ENCODE measurements at regions not wholly inside any gene's neighbourhood (a gene's known extent, or its start where the extent isn't known, plus 50 kb on each side); places are given as distances from the start of the nearest gene placed in this dataset.
"Not testable (repeated sequence)": the region's sequence is repeated elsewhere in the genome, so short reads cannot be mapped to it uniquely, and the experiment has no call there.

DNA sequence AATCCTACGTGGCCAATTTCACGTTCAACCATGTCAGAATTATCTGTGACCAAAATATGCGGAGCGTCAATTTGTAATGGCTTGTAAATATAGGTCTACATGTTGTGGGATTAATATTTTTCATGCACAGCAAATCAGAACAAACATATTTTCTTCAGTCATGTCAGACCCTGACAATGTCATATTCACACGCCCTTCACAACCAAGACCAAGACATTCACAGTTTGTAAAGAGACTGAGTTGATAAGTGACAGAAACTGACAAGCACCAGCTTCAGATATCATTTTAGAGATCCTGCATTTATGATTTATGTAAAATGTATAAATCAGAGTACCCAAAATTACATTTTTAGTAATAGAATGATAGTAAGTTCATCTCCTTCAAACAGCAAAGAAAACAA lies 57.3 kb upstream of the NOVA1 start:
- no peaks in the 10 kb centered on the region for H3K4me1 ChIP-seq (ENCODE audit: control insufficient read depth, insufficient read depth, low read length)
- no peak overlapping the region for H3K27ac ChIP-seq (ENCODE audit: low read depth, low read length)
- no peaks in the 10 kb centered on the region for H3K36me3 ChIP-seq (ENCODE audit: control insufficient read depth, insufficient read depth, low read length)
- WGBS (ENCODE audit: insufficient coverage): no CpG with 5 or more reads among the region's 5 CpGs
- DNase-seq (ENCODE audit: low read depth in 4 of 6, low spot score in 6 of 6): no peak
- no peak overlapping the region for H3K4me3 ChIP-seq (ENCODE audit: low read depth, low read length)
- H3K9me3 ChIP-seq (ENCODE audit: control insufficient read depth, insufficient read depth, low read length): no peaks in the 10 kb centered on the region
- H3K27me3 ChIP-seq (ENCODE audit: control insufficient read depth, insufficient read depth, low read length): no peaks in the 10 kb centered on the region

GRCh38 chr14:26663506-26663905 lies 65.7 kb upstream of the NOVA1 start:
- H3K36me3 ChIP-seq (ENCODE audit: control insufficient read depth, insufficient read depth, low read length): no peaks in the 10 kb centered on the region
- DNase-seq (ENCODE audit: low read depth in 4 of 6, low spot score in 6 of 6): peak in 2 of 6 donors; percentile 7 to 30
- no peak overlapping the region for H3K4me3 ChIP-seq (ENCODE audit: low read depth, low read length)
- WGBS (ENCODE audit: insufficient coverage): no CpG with 5 or more reads among the region's 1 CpG
- H3K27ac ChIP-seq (ENCODE audit: low read depth, low read length): no peak overlapping the region
- H3K9me3 ChIP-seq (ENCODE audit: control insufficient read depth, insufficient read depth, low read length): peaks cover 7% of the 10 kb centered on the region
- no peaks in the 10 kb centered on the region for H3K4me1 ChIP-seq (ENCODE audit: control insufficient read depth, insufficient read depth, low read length)
- H3K27me3 ChIP-seq (ENCODE audit: control insufficient read depth, insufficient read depth, low read length): no peaks in the 10 kb centered on the region

DNA sequence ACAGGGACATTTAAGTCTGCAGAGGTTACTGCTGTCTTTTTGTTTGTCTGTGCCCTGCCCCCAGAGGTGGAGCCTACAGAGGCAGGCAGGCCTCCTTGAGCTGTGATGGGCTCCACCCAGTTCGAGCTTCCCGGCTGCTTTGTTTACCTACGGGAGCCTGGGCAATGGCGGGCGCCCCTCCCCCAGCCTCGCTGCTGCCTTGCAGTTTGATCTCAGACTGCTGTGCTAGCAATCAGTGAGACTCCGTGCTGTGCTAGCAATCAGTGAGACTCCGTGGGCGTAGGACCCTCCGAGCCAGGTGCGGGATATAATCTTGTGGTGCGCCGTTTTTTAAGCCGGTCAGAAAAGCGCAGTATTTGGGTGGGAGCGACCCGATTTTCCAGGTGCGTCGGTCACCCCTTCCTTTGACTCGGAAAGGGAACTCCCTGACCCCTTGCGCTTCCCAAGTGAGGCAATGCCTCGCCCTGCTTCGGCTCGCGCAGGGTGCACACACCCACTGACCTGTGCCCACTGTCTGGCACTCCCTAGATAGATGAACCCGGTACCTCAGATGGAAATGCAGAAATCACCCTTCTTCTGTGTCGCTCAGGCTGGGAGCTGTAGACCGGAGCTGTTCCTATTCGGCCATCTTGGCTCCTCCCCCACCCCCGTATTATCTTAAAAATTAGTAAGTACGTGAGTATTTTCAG lies 81.0 kb upstream of the NOVA1 start:
- not testable (repeated sequence) for H3K4me3 ChIP-seq (ENCODE audit: low read depth, low read length); H3K4me1 ChIP-seq (ENCODE audit: control insufficient read depth, insufficient read depth, low read length); H3K9me3 ChIP-seq (ENCODE audit: control insufficient read depth, insufficient read depth, low read length); H3K27ac ChIP-seq (ENCODE audit: low read depth, low read length); H3K27me3 ChIP-seq (ENCODE audit: control insufficient read depth, insufficient read depth, low read length); H3K36me3 ChIP-seq (ENCODE audit: control insufficient read depth, insufficient read depth, low read length); DNase-seq (ENCODE audit: low read depth in 4 of 6, low spot score in 6 of 6)
- WGBS (ENCODE audit: insufficient coverage): 96% methylated on average over 6 of the region's 31 CpGs

- DNase-seq (ENCODE audit: low read depth in 4 of 6, low spot score in 6 of 6): peak in 1 of 6 donors; percentile 37
These were observed 87.6 kb upstream of the NOVA1 start for GRCh38 chr14:26685401-26685800.

GRCh38 chr14:26687301-26687837 lies 89.5 kb upstream of the NOVA1 start:
- Histone ChIP-seq H3K36me3 (ENCODE audit: control insufficient read depth, insufficient read depth, low read length) (no peaks in the 10 kb centered on the region), H3K4me3 (ENCODE audit: low read depth, low read length) (no peak overlapping the region), H3K27ac (ENCODE audit: low read depth, low read length) (no peak overlapping the region), H3K4me1 (ENCODE audit: control insufficient read depth, insufficient read depth, low read length) (no peaks in the 10 kb centered on the region), H3K9me3 (ENCODE audit: control insufficient read depth, insufficient read depth, low read length) (no peaks in the 10 kb centered on the region), H3K27me3 (ENCODE audit: control insufficient read depth, insufficient read depth, low read length) (no peaks in the 10 kb centered on the region)
- DNase-seq (ENCODE audit: low read depth in 4 of 6, low spot score in 6 of 6): peak in 2 of 6 donors; percentile 10 to 57
- no CpG with 5 or more reads among the region's 2 CpGs for WGBS (ENCODE audit: insufficient coverage)

More at GRCh38 chr14:26685401-26685800, 87.6 kb upstream of the NOVA1 start:
- H3K4me1 ChIP-seq (ENCODE audit: control insufficient read depth, insufficient read depth, low read length): no peaks in the 10 kb centered on the region
- H3K36me3 ChIP-seq (ENCODE audit: control insufficient read depth, insufficient read depth, low read length): no peaks in the 10 kb centered on the region
- no peaks in the 10 kb centered on the region for H3K27me3 ChIP-seq (ENCODE audit: control insufficient read depth, insufficient read depth, low read length)
- H3K9me3 ChIP-seq (ENCODE audit: control insufficient read depth, insufficient read depth, low read length): peaks cover 3% of the 10 kb centered on the region
- no CpG with 5 or more reads among the region's 1 CpG for WGBS (ENCODE audit: insufficient coverage)
- H3K4me3 ChIP-seq (ENCODE audit: low read depth, low read length): no peak overlapping the region
- no peak overlapping the region for H3K27ac ChIP-seq (ENCODE audit: low read depth, low read length)

DNA sequence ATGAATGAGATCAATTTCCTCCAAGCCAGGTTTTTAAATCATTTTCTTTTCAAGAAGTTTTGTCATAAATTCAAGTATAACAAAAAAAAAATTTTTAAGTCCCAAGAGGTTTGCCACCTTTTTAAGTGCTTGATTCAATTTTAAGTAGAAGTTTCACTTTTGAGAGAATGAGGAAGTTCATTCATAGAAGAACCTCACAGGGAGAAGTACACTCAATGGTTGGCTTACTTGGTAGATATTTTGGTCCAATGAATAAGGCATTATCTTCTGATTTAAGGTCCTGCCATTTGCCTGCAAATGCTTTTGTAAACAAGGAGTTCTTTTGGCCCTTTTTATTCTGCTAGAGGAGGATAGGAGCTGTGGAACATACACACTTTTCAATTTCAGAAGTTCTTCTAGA lies 96.7 kb upstream of the NOVA1 start:
- Histone ChIP-seq H3K36me3 (ENCODE audit: control insufficient read depth, insufficient read depth, low read length) (no peaks in the 10 kb centered on the region), H3K4me3 (ENCODE audit: low read depth, low read length) (no peak overlapping the region), H3K27ac (ENCODE audit: low read depth, low read length) (no peak overlapping the region), H3K27me3 (ENCODE audit: control insufficient read depth, insufficient read depth, low read length) (no peaks in the 10 kb centered on the region), H3K9me3 (ENCODE audit: control insufficient read depth, insufficient read depth, low read length) (no peaks in the 10 kb centered on the region), H3K4me1 (ENCODE audit: control insufficient read depth, insufficient read depth, low read length) (no peaks in the 10 kb centered on the region)
- peak in 1 of 6 donors; percentile 13 for DNase-seq (ENCODE audit: low read depth in 4 of 6, low spot score in 6 of 6)

DNA sequence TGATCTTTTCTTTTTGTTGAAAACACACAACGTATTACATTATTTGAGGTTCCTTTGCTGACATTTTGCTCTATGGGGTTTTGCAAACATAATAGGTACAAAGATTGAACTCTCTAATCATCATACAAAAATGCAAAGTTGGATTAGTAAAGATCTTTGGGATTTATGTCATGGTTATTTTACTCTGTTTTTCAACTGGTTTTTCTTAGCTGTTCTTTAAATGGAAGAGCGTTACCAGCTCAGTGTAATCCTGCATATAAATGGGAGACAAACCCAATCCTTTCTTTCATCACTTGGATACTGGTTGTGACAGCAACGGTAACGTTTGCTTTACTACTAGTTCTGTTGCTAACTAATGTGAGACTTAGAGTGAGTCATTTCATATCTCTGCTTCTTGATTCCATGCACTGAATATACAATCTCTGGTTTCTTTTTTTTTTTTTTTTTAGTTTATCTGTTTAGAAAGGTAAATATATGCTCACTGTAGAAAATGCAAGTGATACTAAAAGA lies 104.9 kb upstream of the NOVA1 start:
- no peak overlapping the region for H3K4me3 ChIP-seq (ENCODE audit: low read depth, low read length)
- WGBS (ENCODE audit: insufficient coverage): no CpG with 5 or more reads among the region's 4 CpGs
- H3K36me3 ChIP-seq (ENCODE audit: control insufficient read depth, insufficient read depth, low read length): no peaks in the 10 kb centered on the region
- no peak overlapping the region for H3K27ac ChIP-seq (ENCODE audit: low read depth, low read length)
- H3K4me1 ChIP-seq (ENCODE audit: control insufficient read depth, insufficient read depth, low read length): no peaks in the 10 kb centered on the region
- DNase-seq (ENCODE audit: low read depth in 4 of 6, low spot score in 6 of 6): peak in 1 of 6 donors; percentile 56
- no peaks in the 10 kb centered on the region for H3K27me3 ChIP-seq (ENCODE audit: control insufficient read depth, insufficient read depth, low read length)
- peaks cover 3% of the 10 kb centered on the region for H3K9me3 ChIP-seq (ENCODE audit: control insufficient read depth, insufficient read depth, low read length)

GRCh38 chr14:26703686-26704366 lies 106.0 kb upstream of the NOVA1 start:
- no peak overlapping the region for H3K4me3 ChIP-seq (ENCODE audit: low read depth, low read length)
- peak in 1 of 6 donors; percentile 76 for DNase-seq (ENCODE audit: low read depth in 4 of 6, low spot score in 6 of 6)
- H3K27ac ChIP-seq (ENCODE audit: low read depth, low read length): no peak overlapping the region
- H3K4me1 ChIP-seq (ENCODE audit: control insufficient read depth, insufficient read depth, low read length): no peaks in the 10 kb centered on the region
- peaks cover 3% of the 10 kb centered on the region for H3K9me3 ChIP-seq (ENCODE audit: control insufficient read depth, insufficient read depth, low read length)
- no peaks in the 10 kb centered on the region for H3K36me3 ChIP-seq (ENCODE audit: control insufficient read depth, insufficient read depth, low read length)
- WGBS (ENCODE audit: insufficient coverage): no CpG with 5 or more reads among the region's 2 CpGs
- no peaks in the 10 kb centered on the region for H3K27me3 ChIP-seq (ENCODE audit: control insufficient read depth, insufficient read depth, low read length)

- no CpG with 5 or more reads among the region's 3 CpGs for WGBS (ENCODE audit: insufficient coverage)
These were observed 109.4 kb upstream of the NOVA1 start for GRCh38 chr14:26707234-26707633.

GRCh38 chr14:26709019-26709418 lies 111.2 kb upstream of the NOVA1 start:
- H3K36me3 ChIP-seq (ENCODE audit: control insufficient read depth, insufficient read depth, low read length): no peaks in the 10 kb centered on the region
- DNase-seq (ENCODE audit: low read depth in 4 of 6, low spot score in 6 of 6): no peak
- no peaks in the 10 kb centered on the region for H3K9me3 ChIP-seq (ENCODE audit: control insufficient read depth, insufficient read depth, low read length)
- H3K27me3 ChIP-seq (ENCODE audit: control insufficient read depth, insufficient read depth, low read length): no peaks in the 10 kb centered on the region
- no peak overlapping the region for H3K27ac ChIP-seq (ENCODE audit: low read depth, low read length)
- H3K4me1 ChIP-seq (ENCODE audit: control insufficient read depth, insufficient read depth, low read length): no peaks in the 10 kb centered on the region
- H3K4me3 ChIP-seq (ENCODE audit: low read depth, low read length): no peak overlapping the region

More at GRCh38 chr14:26707234-26707633, 109.4 kb upstream of the NOVA1 start:
- Histone ChIP-seq H3K27me3 (ENCODE audit: control insufficient read depth, insufficient read depth, low read length) (no peaks in the 10 kb centered on the region), H3K36me3 (ENCODE audit: control insufficient read depth, insufficient read depth, low read length) (no peaks in the 10 kb centered on the region), H3K9me3 (ENCODE audit: control insufficient read depth, insufficient read depth, low read length) (no peaks in the 10 kb centered on the region), H3K4me3 (ENCODE audit: low read depth, low read length) (no peak overlapping the region), H3K27ac (ENCODE audit: low read depth, low read length) (no peak overlapping the region), H3K4me1 (ENCODE audit: control insufficient read depth, insufficient read depth, low read length) (no peaks in the 10 kb centered on the region)
- DNase-seq (ENCODE audit: low read depth in 4 of 6, low spot score in 6 of 6): no peak

All from spinal cord (tissue), 9 donors.